ENCODE measurements at regions not wholly inside any gene's neighbourhood (a gene's known extent, or its start where the extent isn't known, plus 50 kb on each side); places are given as distances from the start of the nearest gene placed in this dataset.

- TF ChIP-seq CTCF (conservative IDR thresholded peaks at IDR 0.05 in 1 of 2, IDR thresholded peaks at IDR 0.05 in 1 of 2; ENCODE audit: extremely low read depth in 1 of 2, insufficient read depth in 1 of 2, low read depth in 1 of 2, low read length in 2 of 2): no peak
- no peak for TF ChIP-seq EZH2 (IDR thresholded peaks at IDR 0.05; ENCODE audit: borderline replicate concordance, low read length)
Measured at GRCh38 chr10:130780763-130781162, 530.8 kb downstream of the TCERG1L start.
